ENCODE measurements at regions not wholly inside any gene's neighbourhood (a gene's known extent, or its start where the extent isn't known, plus 50 kb on each side); places are given as distances from the start of the nearest gene placed in this dataset.
"Not testable (repeated sequence)": the region's sequence is repeated elsewhere in the genome, so short reads cannot be mapped to it uniquely, and the experiment has no call there.

- no peak for DNase-seq (ENCODE audit: low spot score)
Observed at GRCh38 chr21:18550361-18550760, 146.8 kb upstream of the TMPRSS15 start.

- no peak for DNase-seq (ENCODE audit: low spot score)
Observed at GRCh38 chr21:18553786-18554185, 150.2 kb upstream of the TMPRSS15 start.

- not testable (repeated sequence) for DNase-seq (ENCODE audit: low spot score)
Observed at GRCh38 chr21:18567770-18568169, 164.2 kb upstream of the TMPRSS15 start.

GRCh38 chr21:18588001-18588662, 184.5 kb upstream of the TMPRSS15 start:
- no peak for DNase-seq (ENCODE audit: low spot score)

GRCh38 chr21:18601146-18601545, 197.6 kb upstream of the TMPRSS15 start:
- DNase-seq (ENCODE audit: low spot score), result no peak

- no peak for DNase-seq (ENCODE audit: low spot score)
Observed at GRCh38 chr21:18602711-18603110, 199.1 kb upstream of the TMPRSS15 start.

GRCh38 chr21:18603261-18603660, 199.7 kb upstream of the TMPRSS15 start:
- no peak for DNase-seq (ENCODE audit: low spot score)

GRCh38 chr21:18603980-18604379, 200.4 kb upstream of the TMPRSS15 start:
- DNase-seq (ENCODE audit: low spot score), result no peak

- DNase-seq (ENCODE audit: low spot score), result no peak
Observed at GRCh38 chr21:18608226-18608625, 204.6 kb upstream of the TMPRSS15 start.

GRCh38 chr21:18614303-18614702, 210.7 kb upstream of the TMPRSS15 start:
- DNase-seq (ENCODE audit: low spot score), result no peak

- DNase-seq (ENCODE audit: low spot score), result no peak
Observed at GRCh38 chr21:18617291-18617690, 213.7 kb upstream of the TMPRSS15 start.

- DNase-seq (ENCODE audit: low spot score), result no peak
Observed at GRCh38 chr21:18620436-18620835, 216.9 kb upstream of the TMPRSS15 start.

GRCh38 chr21:18622383-18622782, 218.8 kb upstream of the TMPRSS15 start:
- DNase-seq (ENCODE audit: low spot score), result no peak

- no peak for DNase-seq (ENCODE audit: low spot score)
Observed at GRCh38 chr21:18630446-18630845, 226.9 kb upstream of the TMPRSS15 start.

- DNase-seq (ENCODE audit: low spot score), result no peak
Observed at GRCh38 chr21:18636897-18637296, 233.3 kb upstream of the TMPRSS15 start.

- no peak for DNase-seq (ENCODE audit: low spot score)
Observed at GRCh38 chr21:18646116-18646515, 242.5 kb upstream of the TMPRSS15 start.

- DNase-seq (ENCODE audit: low spot score), result no peak
Observed at GRCh38 chr21:18655931-18656330, 252.3 kb upstream of the TMPRSS15 start.

- no peak for DNase-seq (ENCODE audit: low spot score)
Observed at GRCh38 chr21:18661842-18662241, 258.3 kb upstream of the TMPRSS15 start.

GRCh38 chr21:18663663-18664062, 260.1 kb upstream of the TMPRSS15 start:
- no peak for DNase-seq (ENCODE audit: low spot score)

GRCh38 chr21:18666725-18667124, 263.1 kb upstream of the TMPRSS15 start:
- no peak for DNase-seq (ENCODE audit: low spot score)

- no peak for DNase-seq (ENCODE audit: low spot score)
Observed at GRCh38 chr21:18673789-18674188, 270.2 kb upstream of the TMPRSS15 start.

GRCh38 chr21:18677632-18678031, 274.0 kb upstream of the TMPRSS15 start:
- no peak for DNase-seq (ENCODE audit: low spot score)

GRCh38 chr21:18705971-18706370, 302.4 kb upstream of the TMPRSS15 start:
- no peak for DNase-seq (ENCODE audit: low spot score)

GRCh38 chr21:18711662-18712061, 308.1 kb upstream of the TMPRSS15 start:
- DNase-seq (ENCODE audit: low spot score), result no peak
